ENCODE measurements at regions not wholly inside any gene's neighbourhood (a gene's known extent, or its start where the extent isn't known, plus 50 kb on each side); places are given as distances from the start of the nearest gene placed in this dataset.

DNA sequence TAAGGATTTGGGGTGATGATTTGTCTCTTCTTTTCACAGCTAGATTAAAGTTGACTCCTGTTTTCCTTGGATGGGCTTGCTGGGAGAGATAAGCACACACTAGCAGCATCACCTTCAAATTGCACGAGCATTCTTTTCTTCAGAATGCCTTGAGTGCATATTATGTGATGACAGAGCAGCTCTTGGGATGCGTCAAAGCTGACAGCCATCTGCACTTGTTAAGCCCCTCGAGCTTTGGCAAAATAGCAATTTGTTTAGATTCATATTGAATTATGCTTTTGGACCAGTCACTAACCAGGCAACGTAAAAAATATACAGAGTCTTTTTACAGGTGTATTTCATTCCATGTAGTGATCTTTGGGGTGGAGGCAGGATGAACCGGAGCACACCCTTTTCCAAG is 407.0 kb downstream of the FUT8 start:
- Histone ChIP-seq H3K4me2 (ENCODE audit: low read length) (no peak overlapping the region), H4K20me1 (ENCODE audit: insufficient read depth, low read length) (no peaks in the 10 kb centered on the region), H3K36me3 (replicated peaks; ENCODE audit: low read depth, low read length) (no peaks in the 10 kb centered on the region), H3K9me3 (ENCODE audit: insufficient read depth, low read length) (no peaks in the 10 kb centered on the region), H3K4me1 (ENCODE audit: low read length) (no peaks in the 10 kb centered on the region), H3K4me3 (ENCODE audit: low read length) (no peak overlapping the region), H3K9ac (ENCODE audit: low read length) (no peak overlapping the region), H2AFZ (ENCODE audit: low read depth, low read length) (no peak overlapping the region), H3K27ac (ENCODE audit: low read length) (no peak overlapping the region), H3K27me3 (ENCODE audit: low read depth, low read length) (peaks cover 34% of the 10 kb centered on the region), H3K79me2 (ENCODE audit: low read length) (no peaks in the 10 kb centered on the region)
- no peak for TF ChIP-seq EZH2phosphoT487 (IDR thresholded peaks at IDR 0.05; ENCODE audit: low read depth)
- TF ChIP-seq CTCF (IDR thresholded peaks at IDR 0.05; ENCODE audit: low read depth, low read length), result no peak

- no peak for TF ChIP-seq CTCF (IDR thresholded peaks at IDR 0.05; ENCODE audit: low read depth, low read length)
- Histone ChIP-seq H3K9me3 (ENCODE audit: insufficient read depth, low read length) (no peaks in the 10 kb centered on the region), H3K27ac (ENCODE audit: low read length) (no peak overlapping the region), H3K4me1 (ENCODE audit: low read length) (no peaks in the 10 kb centered on the region), H2AFZ (ENCODE audit: low read depth, low read length) (no peak overlapping the region), H3K9ac (ENCODE audit: low read length) (no peak overlapping the region), H3K79me2 (ENCODE audit: low read length) (no peaks in the 10 kb centered on the region), H3K36me3 (replicated peaks; ENCODE audit: low read depth, low read length) (no peaks in the 10 kb centered on the region), H4K20me1 (ENCODE audit: insufficient read depth, low read length) (no peaks in the 10 kb centered on the region), H3K27me3 (ENCODE audit: low read depth, low read length) (peaks cover 39% of the 10 kb centered on the region), H3K4me3 (ENCODE audit: low read length) (no peak overlapping the region), H3K4me2 (ENCODE audit: low read length) (no peak overlapping the region)
Observed at GRCh38 chr14:65821224-65821753, 408.8 kb downstream of the FUT8 start.

- Histone ChIP-seq H4K20me1 (ENCODE audit: insufficient read depth, low read length) (no peaks in the 10 kb centered on the region), H3K9me3 (ENCODE audit: insufficient read depth, low read length) (no peaks in the 10 kb centered on the region), H3K4me3 (ENCODE audit: low read length) (no peak overlapping the region), H3K27ac (ENCODE audit: low read length) (no peak overlapping the region), H3K79me2 (ENCODE audit: low read length) (no peaks in the 10 kb centered on the region), H3K36me3 (replicated peaks; ENCODE audit: low read depth, low read length) (no peaks in the 10 kb centered on the region), H3K4me1 (ENCODE audit: low read length) (no peaks in the 10 kb centered on the region), H3K4me2 (ENCODE audit: low read length) (peak overlapping the region; percentile 19; the same call in 1 of the 2 replicates), H3K9ac (ENCODE audit: low read length) (no peak overlapping the region), H2AFZ (ENCODE audit: low read depth, low read length) (no peak overlapping the region), H3K27me3 (ENCODE audit: low read depth, low read length) (peaks cover 68% of the 10 kb centered on the region)
- TF ChIP-seq CTCF (IDR thresholded peaks at IDR 0.05; ENCODE audit: low read depth, low read length) (peak; percentile 85), EZH2phosphoT487 (IDR thresholded peaks at IDR 0.05; ENCODE audit: low read depth) (no peak)
Observed at GRCh38 chr14:65824285-65824977, 411.9 kb downstream of the FUT8 start.

GRCh38 chr14:65824978-65825299 is 412.4 kb downstream of the FUT8 start:
- TF ChIP-seq CTCF (IDR thresholded peaks at IDR 0.05; ENCODE audit: low read depth, low read length) (no peak), EZH2phosphoT487 (IDR thresholded peaks at IDR 0.05; ENCODE audit: low read depth) (no peak)
- H3K4me3 ChIP-seq (ENCODE audit: low read length), result no peak overlapping the region
- H3K9ac ChIP-seq (ENCODE audit: low read length), result no peak overlapping the region
- no peaks in the 10 kb centered on the region for H3K36me3 ChIP-seq (replicated peaks; ENCODE audit: low read depth, low read length)
- no peak overlapping the region for H3K27ac ChIP-seq (ENCODE audit: low read length)
- H3K4me1 ChIP-seq (ENCODE audit: low read length), result no peaks in the 10 kb centered on the region
- no peaks in the 10 kb centered on the region for H3K9me3 ChIP-seq (ENCODE audit: insufficient read depth, low read length)
- no peak overlapping the region for H2AFZ ChIP-seq (ENCODE audit: low read depth, low read length)
- H3K79me2 ChIP-seq (ENCODE audit: low read length), result no peaks in the 10 kb centered on the region
- peaks cover 67% of the 10 kb centered on the region for H3K27me3 ChIP-seq (ENCODE audit: low read depth, low read length)
- H4K20me1 ChIP-seq (ENCODE audit: insufficient read depth, low read length), result no peaks in the 10 kb centered on the region
- H3K4me2 ChIP-seq (ENCODE audit: low read length), result no peak overlapping the region
